Activated CD4-positive, alpha-beta T cell treated with anti-CD3 and anti-CD28 coated beads, Interleukin-2, Interleukin-4, amounts not matched to agents 100 ng/mL and 50 ng/mL, durations not matched to agents 16 hours and 8 hours (primary cell): ENCODE measurements at regions not wholly inside any gene's neighbourhood (a gene's known extent, or its start where the extent isn't known, plus 50 kb on each side); places are given as distances from the start of the nearest gene placed in this dataset.

Experiments
- DNase-seq: peaks from one replicate; pipeline ENCODE4 v3.0.0-alpha.2; 2020; ENCODE audit warnings: low spot score

DNA sequence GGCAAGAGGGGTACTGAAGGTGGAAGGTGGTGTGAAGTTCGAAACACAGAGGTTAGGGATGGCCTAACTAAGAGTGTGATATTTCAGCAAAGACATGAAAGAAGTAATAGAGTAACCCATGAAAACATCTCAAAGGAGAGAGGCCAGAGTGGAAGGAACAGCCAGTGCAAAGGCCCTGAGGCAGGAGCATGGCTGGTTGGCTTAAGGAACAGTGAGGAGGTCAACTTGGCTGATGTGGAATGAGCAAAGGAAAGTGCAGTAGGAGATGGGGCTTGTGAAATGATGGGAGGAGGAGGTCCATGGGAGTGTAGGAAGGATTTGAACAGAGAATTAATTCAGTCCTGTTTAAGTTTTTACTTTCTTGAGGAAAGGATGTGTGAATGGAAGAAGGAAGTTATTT lies 178.3 kb upstream of the ZNF608 start:
- no peak for DNase-seq

DNA sequence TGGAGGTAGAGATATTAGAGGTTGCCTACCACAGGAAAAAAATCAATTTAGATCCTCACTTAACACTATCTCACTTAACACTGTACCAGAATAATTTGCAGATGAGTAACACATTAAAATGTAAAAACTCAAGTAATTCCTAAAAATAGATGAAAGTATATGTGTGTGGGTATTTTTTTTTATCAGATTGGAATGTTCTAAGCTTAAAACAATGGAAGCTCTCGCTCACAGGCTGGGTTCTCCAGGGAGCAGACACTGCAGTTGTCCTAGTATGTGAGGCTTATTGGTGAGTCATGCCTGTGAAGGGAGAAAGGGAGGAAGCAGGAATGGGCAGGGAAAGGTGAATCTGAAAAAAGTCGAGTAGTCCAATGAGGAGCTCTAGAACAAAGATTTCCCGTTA lies 181.3 kb upstream of the ZNF608 start:
- no peak for DNase-seq

GRCh38 chr5:124929000-124929399 lies 182.6 kb upstream of the ZNF608 start:
- DNase-seq, result no peak

DNA sequence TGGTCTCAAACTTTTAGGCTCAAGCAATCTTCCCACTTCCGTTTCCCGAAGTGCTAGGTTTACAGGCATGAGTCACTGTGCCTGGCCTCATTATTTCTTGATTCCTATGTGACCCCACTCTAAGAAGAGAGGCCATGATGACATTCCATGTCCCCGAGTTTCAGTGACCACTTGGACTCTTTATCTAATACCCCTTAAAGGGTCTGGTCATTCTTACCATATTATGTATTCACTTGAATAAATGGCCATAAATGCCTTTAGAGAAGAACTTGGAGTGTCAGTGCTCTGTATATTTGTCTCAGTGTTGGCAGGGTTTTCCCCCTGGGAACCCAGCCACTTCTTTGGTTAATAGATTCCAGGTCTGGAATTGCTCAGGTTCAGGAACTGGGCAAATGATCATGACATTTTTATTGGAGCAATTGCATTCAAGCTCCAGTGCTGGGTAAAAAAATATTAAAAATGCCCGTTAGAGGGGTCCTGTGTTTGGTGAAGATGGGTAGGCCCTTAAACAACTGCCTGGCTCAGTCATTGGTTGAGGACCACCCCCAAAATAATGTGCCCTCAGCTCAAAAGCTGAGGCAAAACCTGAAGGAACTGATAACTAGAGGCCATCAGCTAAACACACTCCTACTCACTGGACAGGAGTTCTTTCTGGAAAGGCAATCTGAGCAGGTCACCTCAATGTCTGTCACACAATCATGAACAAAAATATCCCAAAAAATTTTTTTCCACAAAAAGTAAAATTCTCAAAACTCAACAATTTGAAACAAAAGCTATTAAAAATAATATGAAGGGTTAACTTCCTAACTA lies 186.6 kb upstream of the ZNF608 start:
- DNase-seq, result no peak

GRCh38 chr5:124935065-124935464 lies 188.6 kb upstream of the ZNF608 start:
- DNase-seq, result peak; percentile 41

- no peak for DNase-seq
These were observed 190.1 kb upstream of the ZNF608 start for GRCh38 chr5:124936626-124936933.

- no peak for DNase-seq
These were observed 194.9 kb upstream of the ZNF608 start for GRCh38 chr5:124941051-124942049.

DNA sequence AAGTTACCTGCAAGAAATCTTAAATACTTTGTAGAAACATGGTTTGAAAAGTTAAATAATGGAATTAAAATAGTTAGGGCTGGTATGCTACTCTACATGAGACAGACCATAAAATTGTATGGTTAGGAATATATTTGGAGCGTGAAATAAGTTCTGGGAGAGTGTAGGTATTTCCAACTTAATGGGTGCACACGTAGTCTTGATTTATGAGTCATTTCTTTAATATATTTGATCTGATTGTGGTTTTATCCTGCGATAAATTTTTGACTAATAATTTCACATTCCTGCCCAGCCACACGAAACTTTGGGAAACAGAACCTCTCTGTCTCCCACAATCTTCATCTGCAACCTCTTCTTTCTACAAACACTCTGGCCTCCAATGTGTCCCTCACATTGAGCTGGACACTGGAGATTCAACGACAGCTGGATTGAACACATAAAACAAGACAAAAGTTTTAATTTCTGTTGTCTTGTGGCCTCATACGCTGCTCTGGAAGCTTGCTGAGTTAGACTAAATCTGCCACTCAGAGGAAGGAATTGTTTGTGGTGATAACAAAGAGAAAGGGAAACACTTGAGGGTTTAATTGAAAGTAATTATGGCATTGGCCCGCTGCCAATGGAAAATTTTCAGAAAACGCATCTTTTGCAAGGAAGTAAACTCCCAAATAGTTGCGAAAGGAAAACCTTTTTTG lies 201.8 kb upstream of the ZNF608 start:
- no peak for DNase-seq

- no peak for DNase-seq
These were observed 202.4 kb upstream of the ZNF608 start for GRCh38 chr5:124948754-124949275.

DNA sequence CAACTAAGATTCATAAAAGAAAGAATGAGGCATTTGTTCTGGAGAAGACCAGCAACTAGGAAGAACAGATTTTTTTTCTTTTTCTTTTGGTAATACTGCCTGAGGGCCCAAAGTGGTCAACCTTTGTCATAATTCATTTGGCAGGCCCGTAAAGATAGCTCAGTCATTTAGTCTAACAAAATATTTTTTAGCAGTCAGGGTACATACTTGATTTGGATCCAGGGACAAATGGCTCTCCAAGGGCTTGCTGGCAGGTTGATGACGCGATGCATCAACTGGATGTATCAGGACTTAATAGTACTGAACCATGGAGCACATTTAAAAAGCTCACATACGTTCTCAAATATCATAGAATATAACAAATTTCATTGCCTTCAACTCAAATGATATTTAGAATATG lies 203.4 kb upstream of the ZNF608 start:
- no peak for DNase-seq

DNA sequence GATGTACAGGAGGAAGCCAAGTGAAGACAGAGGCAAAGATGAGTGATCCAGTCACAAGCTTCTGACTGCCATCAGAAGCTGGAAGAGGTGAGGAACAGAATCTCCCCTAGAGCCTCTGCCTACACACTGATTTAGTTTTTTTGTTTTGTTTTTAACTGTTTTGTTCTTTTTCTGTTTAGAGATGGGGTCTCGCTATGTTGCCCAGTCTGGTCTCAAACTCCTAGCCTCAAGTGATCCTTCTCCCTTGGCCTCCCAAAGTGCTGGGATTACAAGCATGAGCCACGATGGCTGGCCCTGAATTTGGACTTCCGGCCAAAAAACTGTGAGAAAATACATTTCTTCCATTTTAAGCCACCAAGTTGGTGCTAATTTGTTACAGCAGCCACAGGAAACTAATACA lies 204.7 kb upstream of the ZNF608 start:
- no peak for DNase-seq

GRCh38 chr5:124951661-124952060 lies 205.2 kb upstream of the ZNF608 start:
- DNase-seq, result no peak

DNA sequence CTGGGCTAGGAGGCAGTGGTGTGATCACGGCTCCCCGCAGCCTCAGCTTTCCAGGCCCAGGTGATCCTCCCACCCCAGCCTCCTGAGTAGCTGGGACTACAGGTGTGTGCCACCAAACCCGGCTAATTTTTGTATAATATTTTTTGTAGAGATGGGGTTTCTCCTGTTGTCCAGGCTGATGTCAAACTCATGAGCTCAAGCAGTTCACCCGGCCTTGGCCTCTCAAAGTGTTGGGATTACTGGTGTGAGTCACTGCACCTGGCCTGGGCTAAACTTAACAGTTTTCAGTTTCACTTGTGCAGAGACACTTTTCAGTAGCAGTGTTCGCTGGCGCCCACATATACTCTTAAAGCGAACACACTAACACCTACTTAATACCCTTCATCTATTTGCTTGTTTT lies 205.6 kb upstream of the ZNF608 start:
- peak; percentile 13 for DNase-seq

- no peak for DNase-seq
These were observed 206.1 kb upstream of the ZNF608 start for GRCh38 chr5:124952566-124952965.

DNA sequence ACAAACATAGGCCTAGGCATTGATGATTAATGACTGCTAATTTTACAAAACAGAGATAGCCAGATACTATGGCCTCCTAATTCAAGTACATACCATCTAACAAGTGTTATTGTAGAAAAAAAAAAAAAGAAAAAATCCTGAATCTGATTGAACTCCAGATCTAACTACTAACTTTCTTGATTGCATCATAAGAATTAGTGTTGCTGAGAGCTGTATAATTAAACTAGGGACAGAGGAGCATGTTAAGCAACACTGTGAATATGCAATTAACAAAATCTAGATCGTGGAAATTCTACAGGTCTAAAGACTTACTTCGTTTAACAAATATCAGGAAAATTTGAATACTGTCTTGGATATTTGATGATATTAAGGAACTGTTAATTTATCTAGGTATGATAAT lies 208.3 kb upstream of the ZNF608 start:
- DNase-seq, result no peak

DNA sequence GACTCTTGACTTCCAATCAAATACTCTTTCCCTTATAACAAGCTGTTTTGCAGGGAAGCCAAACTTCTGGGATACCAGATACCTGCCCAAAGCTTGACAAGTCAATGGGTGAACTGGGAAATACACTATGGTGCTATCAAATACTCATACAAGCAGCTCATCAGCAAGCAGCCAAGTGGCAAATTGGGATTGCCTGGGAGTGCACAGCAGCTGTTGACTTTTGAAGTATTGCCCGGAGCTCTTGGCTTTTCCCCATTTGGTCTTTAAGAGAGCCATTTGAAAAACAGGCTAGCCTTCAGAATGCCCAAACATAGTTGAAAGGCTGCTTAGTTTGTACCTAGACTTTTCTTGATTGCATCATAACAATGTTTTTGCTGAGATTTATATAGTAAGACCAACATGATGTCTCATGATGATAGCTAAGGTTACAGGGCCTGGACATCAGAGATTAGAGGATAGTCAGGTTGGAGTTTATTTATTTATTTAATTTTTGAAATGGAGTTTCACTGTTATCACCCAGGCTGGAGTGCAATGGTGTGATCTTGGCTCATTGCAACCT lies 210.1 kb upstream of the ZNF608 start:
- DNase-seq, result no peak

DNA sequence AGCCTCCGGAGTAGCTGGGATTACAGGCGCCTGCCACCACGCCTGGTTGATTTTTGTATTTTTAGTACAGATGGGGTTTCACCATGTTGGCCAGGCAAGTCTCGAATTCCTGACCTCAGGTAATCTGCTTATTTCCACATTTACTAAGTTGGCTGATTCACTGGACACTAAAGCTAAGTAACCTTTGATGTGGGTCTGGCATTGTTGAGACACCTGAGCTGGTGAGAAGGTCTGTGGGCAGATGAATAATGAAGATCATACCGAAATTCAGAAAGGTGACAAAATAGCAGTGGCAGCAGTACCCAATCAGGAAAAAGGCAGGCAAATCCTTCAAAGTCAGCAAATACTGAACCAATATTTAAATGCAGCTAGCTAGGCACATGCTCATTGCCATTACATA lies 210.6 kb upstream of the ZNF608 start:
- no peak for DNase-seq

DNA sequence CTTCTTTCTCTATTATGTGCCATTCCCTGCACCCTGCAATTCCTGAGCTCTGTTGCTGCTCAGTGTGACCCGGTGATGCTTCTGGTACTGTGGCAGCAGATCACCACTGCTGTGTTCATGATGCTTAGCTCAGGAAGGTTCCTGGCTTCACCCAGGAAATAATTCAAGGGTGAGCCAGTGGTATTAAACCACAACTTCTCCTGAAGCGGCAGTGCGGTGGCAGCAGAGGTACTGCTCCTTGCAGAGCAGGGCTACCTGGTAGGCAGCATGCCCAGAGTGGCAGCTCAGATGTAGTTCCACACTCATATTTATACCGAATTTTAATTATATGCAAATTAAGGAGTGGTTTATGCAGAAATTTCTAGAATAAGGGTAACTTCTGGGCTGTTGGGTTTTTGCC lies 213.8 kb upstream of the ZNF608 start:
- no peak for DNase-seq

- DNase-seq, result no peak
These were observed 215.1 kb upstream of the ZNF608 start for GRCh38 chr5:124961521-124961920.

GRCh38 chr5:124962111-124962510 lies 215.7 kb upstream of the ZNF608 start:
- DNase-seq, result no peak

DNA sequence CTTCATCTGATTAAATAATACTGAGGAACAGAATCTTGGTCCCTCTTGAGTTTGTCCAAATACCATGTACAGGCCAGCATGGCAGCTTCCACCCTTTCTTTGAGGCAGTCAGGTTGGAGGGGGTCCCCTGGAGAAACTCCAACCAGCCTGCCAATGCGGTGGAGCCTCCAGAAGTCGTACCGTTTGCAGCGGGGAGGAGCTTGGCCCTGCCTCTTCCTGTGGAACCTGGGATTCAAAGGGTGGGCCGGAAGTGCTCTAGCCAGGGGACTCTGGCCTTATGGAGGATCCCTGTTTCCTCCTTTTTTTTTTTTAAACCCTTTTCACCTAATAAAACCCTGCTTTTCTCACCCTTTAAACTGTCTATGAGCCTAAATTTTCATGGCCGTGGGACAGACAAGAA lies 216.3 kb upstream of the ZNF608 start:
- no peak for DNase-seq
